Esophagus squamous epithelium (tissue), 4 donors: ENCODE measurements at regions not wholly inside any gene's neighbourhood (a gene's known extent, or its start where the extent isn't known, plus 50 kb on each side); places are given as distances from the start of the nearest gene placed in this dataset.

Experiments used
- POLR2A ChIP-seq, 4 donors: fragments of 450-650 bp; IDR thresholded peaks; one replicate each; pipeline ENCODE4 v1.6.1; 2017; ENCODE audit warnings: antibody characterized with exemption in 4 of 4, mild to moderate bottlenecking in 4 of 4, moderate library complexity in 3 of 4
- TF ChIP-seq, protein P1 (sequence below), 6 experiments: fragments of 450-650 bp in 4 of 6; fragments of 200-600 bp in 2 of 6; sonication (generic) in 2 of 6; IDR thresholded peaks; one replicate each; pipeline ENCODE4 v1.5.1; 2016 to 2019; ENCODE audit warnings: antibody characterized with exemption in 6 of 6, mild to moderate bottlenecking in 4 of 6, moderate library complexity in 4 of 6

DNA sequence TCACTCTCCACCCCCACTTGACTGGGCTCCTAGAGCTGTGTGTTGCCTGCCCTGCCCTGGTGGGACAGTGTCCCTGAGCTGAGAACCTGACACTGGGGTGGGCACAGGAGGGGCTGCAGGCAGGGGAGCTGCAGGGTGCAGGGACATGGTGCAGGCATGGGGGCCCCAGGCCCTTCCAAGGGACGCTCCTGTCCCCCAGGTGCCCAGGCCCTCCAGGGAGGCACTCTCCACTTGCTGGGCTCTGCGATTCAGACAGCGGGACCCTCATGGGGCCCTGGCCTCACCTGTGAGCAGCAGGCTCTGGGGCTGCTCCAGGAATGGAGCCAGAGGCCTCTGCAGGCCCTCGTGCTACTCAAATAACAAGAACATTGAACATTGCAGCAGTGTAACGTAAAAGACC is 89.4 kb downstream of the BARX1 start:
- TF ChIP-seq POLR2A (IDR thresholded peaks at IDR 0.05): no peak
- TF ChIP-seq, protein P1, sequence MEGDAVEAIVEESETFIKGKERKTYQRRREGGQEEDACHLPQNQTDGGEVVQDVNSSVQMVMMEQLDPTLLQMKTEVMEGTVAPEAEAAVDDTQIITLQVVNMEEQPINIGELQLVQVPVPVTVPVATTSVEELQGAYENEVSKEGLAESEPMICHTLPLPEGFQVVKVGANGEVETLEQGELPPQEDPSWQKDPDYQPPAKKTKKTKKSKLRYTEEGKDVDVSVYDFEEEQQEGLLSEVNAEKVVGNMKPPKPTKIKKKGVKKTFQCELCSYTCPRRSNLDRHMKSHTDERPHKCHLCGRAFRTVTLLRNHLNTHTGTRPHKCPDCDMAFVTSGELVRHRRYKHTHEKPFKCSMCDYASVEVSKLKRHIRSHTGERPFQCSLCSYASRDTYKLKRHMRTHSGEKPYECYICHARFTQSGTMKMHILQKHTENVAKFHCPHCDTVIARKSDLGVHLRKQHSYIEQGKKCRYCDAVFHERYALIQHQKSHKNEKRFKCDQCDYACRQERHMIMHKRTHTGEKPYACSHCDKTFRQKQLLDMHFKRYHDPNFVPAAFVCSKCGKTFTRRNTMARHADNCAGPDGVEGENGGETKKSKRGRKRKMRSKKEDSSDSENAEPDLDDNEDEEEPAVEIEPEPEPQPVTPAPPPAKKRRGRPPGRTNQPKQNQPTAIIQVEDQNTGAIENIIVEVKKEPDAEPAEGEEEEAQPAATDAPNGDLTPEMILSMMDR (IDR thresholded peaks at IDR 0.05): no peak
